OCI-LY3 (cell line): ENCODE measurements at regions not wholly inside any gene's neighbourhood (a gene's known extent, or its start where the extent isn't known, plus 50 kb on each side); places are given as distances from the start of the nearest gene placed in this dataset.

Experiments
- H2AFZ ChIP-seq: fragments of 200-600, 300-600 bp; shearing (Covaris generic); 2 replicates; pipeline ENCODE4 v1.6.0; 2014; ENCODE audit warnings: antibody characterized with exemption, low read depth, low read length
- H3K27ac ChIP-seq: fragments of 200-600, 300-600 bp; sonication (generic); 2 replicates; pipeline ENCODE4 v1.5.1; 2014; ENCODE audit warnings: mild to moderate bottlenecking, low read length, moderate library complexity, mixed read lengths
- H3K27me3 ChIP-seq: fragments of 200-600, 300-600 bp; sonication (generic); 2 replicates; pipeline ENCODE4 v1.6.1; 2014; ENCODE audit warnings: low read depth, low read length, mixed read lengths
- H3K36me3 ChIP-seq: fragments of 200-600, 300-600 bp; sonication (generic); replicated peaks from 2 replicates; pipeline ENCODE3; 2014; ENCODE audit warnings: low read depth, low read length, mixed read lengths
- H3K4me1 ChIP-seq: fragments of 300-600, 200-600 bp; sonication (generic); 2 replicates; pipeline ENCODE4 v1.6.1; 2014; ENCODE audit warnings: low read length, mixed read lengths
- H3K4me2 ChIP-seq: fragments of 200-600, 300-600 bp; sonication (generic); 2 replicates; pipeline ENCODE4 v1.6.1; 2014; ENCODE audit warnings: low read length, mixed read lengths
- H3K4me3 ChIP-seq: fragments of 300-600, 200-600 bp; sonication (generic); 2 replicates; pipeline ENCODE4 v1.5.1; 2014; ENCODE audit warnings: antibody characterized with exemption, mild to moderate bottlenecking, low read length, moderate library complexity
- H3K79me2 ChIP-seq: fragments of 300-600, 200-600 bp; shearing (Covaris generic); 2 replicates; pipeline ENCODE4 v1.6.1; 2014; ENCODE audit warnings: mild to moderate bottlenecking, low read length, mixed read lengths
- H3K9ac ChIP-seq: fragments of 300-600, 200-600 bp; shearing (Covaris generic); 2 replicates; pipeline ENCODE4 v1.6.0; 2014; ENCODE audit warnings: mild to moderate bottlenecking, low read length, moderate library complexity
- H3K9me3 ChIP-seq: fragments of 200-600, 300-600 bp; shearing (Covaris generic); 2 replicates; pipeline ENCODE4 v1.6.1; 2014; ENCODE audit warnings: low read length, mixed read lengths; ENCODE audit not compliant: insufficient read depth
- H4K20me1 ChIP-seq: fragments of 200-600, 300-600 bp; sonication (generic); 2 replicates; pipeline ENCODE4 v1.6.1; 2016; ENCODE audit warnings: low read length, mixed read lengths; ENCODE audit not compliant: insufficient read depth
- CTCF ChIP-seq: fragments of 200-600, 300-600 bp; sonication (generic); IDR thresholded peaks from 2 replicates; pipeline ENCODE4 v1.5.1; 2014; ENCODE audit warnings: antibody characterized with exemption, low read length, low read depth
- EZH2phosphoT487 ChIP-seq: fragments of 200-600 bp; shearing (Covaris generic); IDR thresholded peaks from 2 replicates; pipeline ENCODE4 v1.6.1; 2018; ENCODE audit warnings: antibody characterized with exemption, mixed run types, low read depth

DNA sequence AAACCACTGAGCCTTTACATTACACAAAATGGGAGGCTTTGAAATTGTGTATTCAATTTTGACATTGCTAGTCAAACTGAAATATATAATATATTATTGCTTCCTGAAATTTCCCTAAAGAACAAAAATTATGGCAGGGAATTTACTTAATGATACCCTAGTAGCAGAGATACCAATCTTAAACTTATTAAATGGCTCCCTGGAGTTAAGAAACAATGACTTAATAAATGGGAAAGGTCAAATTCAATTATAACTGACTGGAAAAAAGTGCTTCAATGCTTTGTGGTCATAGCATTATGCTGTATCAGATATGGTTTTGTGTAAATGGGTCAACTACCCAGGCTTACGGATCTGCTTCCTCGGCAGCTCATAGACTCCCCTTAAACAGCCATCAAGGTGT is 244.1 kb downstream of the CNTN3 start:
- no peak overlapping the region for H3K4me2 ChIP-seq

DNA sequence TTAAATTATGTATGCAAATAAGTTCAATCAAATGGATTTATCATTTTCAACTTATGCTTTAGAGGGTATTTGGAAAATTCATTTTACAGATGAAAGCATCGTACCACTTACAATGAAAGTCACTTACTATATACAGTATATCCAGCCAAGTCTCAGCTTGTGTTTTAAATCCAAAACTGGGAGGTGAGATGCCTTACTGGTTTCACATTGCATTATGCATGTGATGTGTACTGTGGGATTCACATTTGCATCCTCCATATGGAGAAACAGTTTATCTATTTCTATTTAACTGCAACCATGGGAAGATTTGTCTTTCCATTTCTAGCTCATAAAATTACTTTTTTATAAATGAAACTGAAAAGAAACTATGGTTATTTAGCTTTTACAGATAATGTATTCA is 248.1 kb downstream of the CNTN3 start:
- Histone ChIP-seq H3K36me3 (no peaks in the 10 kb centered on the region), H3K4me2 (no peak overlapping the region), H3K9me3 (no peaks in the 10 kb centered on the region), H3K4me3 (no peak overlapping the region), H3K27ac (no peak overlapping the region), H3K79me2 (no peaks in the 10 kb centered on the region), H2AFZ (no peak overlapping the region), H4K20me1 (no peaks in the 10 kb centered on the region), H3K9ac (no peak overlapping the region), H3K4me1 (no peaks in the 10 kb centered on the region), H3K27me3 (no peaks in the 10 kb centered on the region)
- TF ChIP-seq EZH2phosphoT487 (no peak), CTCF (no peak)

More for the DNA sequence above, 244.1 kb downstream of the CNTN3 start:
- no peaks in the 10 kb centered on the region for H3K27me3 ChIP-seq
- no peak overlapping the region for H2AFZ ChIP-seq
- H3K9ac ChIP-seq, result no peak overlapping the region
- H4K20me1 ChIP-seq, result no peaks in the 10 kb centered on the region
- H3K36me3 ChIP-seq, result no peaks in the 10 kb centered on the region
- no peak overlapping the region for H3K27ac ChIP-seq
- no peaks in the 10 kb centered on the region for H3K79me2 ChIP-seq
- H3K9me3 ChIP-seq, result no peaks in the 10 kb centered on the region
- no peak overlapping the region for H3K4me3 ChIP-seq
- no peak for TF ChIP-seq EZH2phosphoT487
- TF ChIP-seq CTCF, result no peak
- H3K4me1 ChIP-seq, result no peaks in the 10 kb centered on the region

- no peaks in the 10 kb centered on the region for H3K4me1 ChIP-seq
- no peaks in the 10 kb centered on the region for H3K79me2 ChIP-seq
- H3K27me3 ChIP-seq, result no peaks in the 10 kb centered on the region
Observed at GRCh38 chr3:74363346-74363745, 251.1 kb downstream of the CNTN3 start.

DNA sequence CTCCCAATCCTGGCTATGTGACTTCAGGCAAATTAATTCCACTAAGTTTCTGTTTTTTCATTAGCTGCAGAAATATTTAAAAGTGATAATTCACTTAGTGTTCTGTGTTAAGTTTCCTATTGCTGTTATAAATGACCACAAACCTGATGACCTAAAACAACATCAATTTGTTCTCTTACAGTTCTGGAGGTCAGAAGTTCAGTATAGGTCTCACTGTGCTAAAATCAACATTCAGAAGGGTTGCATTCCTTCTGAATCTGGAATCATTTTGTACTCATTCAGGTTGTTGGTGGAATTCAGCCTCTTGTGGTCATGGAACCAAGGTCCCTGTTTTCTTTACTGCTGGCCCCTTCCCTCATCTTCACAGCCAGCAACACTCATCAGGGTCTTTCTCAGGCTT is 254.1 kb downstream of the CNTN3 start:
- H3K27ac ChIP-seq, result no peak overlapping the region
- no peak overlapping the region for H3K4me2 ChIP-seq
- H3K9ac ChIP-seq, result no peak overlapping the region
- no peak overlapping the region for H2AFZ ChIP-seq
- H3K4me3 ChIP-seq, result no peak overlapping the region
- no peaks in the 10 kb centered on the region for H3K4me1 ChIP-seq
- no peaks in the 10 kb centered on the region for H3K27me3 ChIP-seq
- H3K9me3 ChIP-seq, result no peaks in the 10 kb centered on the region
- H3K79me2 ChIP-seq, result no peaks in the 10 kb centered on the region
- TF ChIP-seq EZH2phosphoT487 (no peak), CTCF (no peak)
- no peaks in the 10 kb centered on the region for H3K36me3 ChIP-seq
- no peaks in the 10 kb centered on the region for H4K20me1 ChIP-seq

More at GRCh38 chr3:74363346-74363745, 251.1 kb downstream of the CNTN3 start:
- Histone ChIP-seq H2AFZ (no peak overlapping the region), H3K27ac (no peak overlapping the region), H3K9me3 (no peaks in the 10 kb centered on the region), H3K4me3 (no peak overlapping the region), H4K20me1 (no peaks in the 10 kb centered on the region), H3K9ac (no peak overlapping the region), H3K4me2 (no peak overlapping the region), H3K36me3 (no peaks in the 10 kb centered on the region)
- TF ChIP-seq CTCF (no peak), EZH2phosphoT487 (no peak)
